H1 (cell line): ENCODE measurements at regions not wholly inside any gene's neighbourhood (a gene's known extent, or its start where the extent isn't known, plus 50 kb on each side); places are given as distances from the start of the nearest gene placed in this dataset.
A peak's percentile ranks its signal among the peaks of the same experiment; 100 is the strongest.

Experiments used
- ASH2L ChIP-seq: fragments of 200-600, 300-600 bp; sonication (generic); IDR thresholded peaks from one replicate; pipeline ENCODE4 v1.7.1; 2017; ENCODE audit warnings: low read length
- BCL11A ChIP-seq, 2 experiments: IDR thresholded peaks; one replicate each; pipeline ENCODE4 v1.6.1; 2011; ENCODE audit warnings: low read depth in 2 of 2, low read length in 2 of 2, mild to moderate bottlenecking in 2 of 2
- CHD1 ChIP-seq: IDR thresholded peaks from 2 replicates; pipeline ENCODE4 v1.6.1; 2012; ENCODE audit warnings: low read depth, low read length, improper control_type of control experiment
- CREB1 ChIP-seq: IDR thresholded peaks from 2 replicates; pipeline ENCODE4 v1.6.1; 2012; ENCODE audit warnings: inconsistent platforms
- EGR1 ChIP-seq: IDR thresholded peaks from 2 replicates; pipeline ENCODE4 v1.6.1; 2011; ENCODE audit warnings: low read depth, low read length, borderline replicate concordance
- FOSL1 ChIP-seq: IDR thresholded peaks from 2 replicates; pipeline ENCODE4 v1.6.1; 2011; ENCODE audit warnings: mild to moderate bottlenecking, low read depth, low read length, moderate library complexity; ENCODE audit not compliant: insufficient read depth
- GTF2F1 ChIP-seq: IDR thresholded peaks from 2 replicates; pipeline ENCODE4 v1.6.1; 2012; ENCODE audit warnings: low read depth, low read length, improper control_type of control experiment, borderline replicate concordance
- HDAC6 ChIP-seq: IDR thresholded peaks from one replicate; pipeline ENCODE4 v1.7.1; 2012; ENCODE audit warnings: low read depth, mild to moderate bottlenecking, inconsistent platforms, low read length, moderate library complexity
- JUN ChIP-seq: IDR thresholded peaks from 2 replicates; pipeline ENCODE4 v1.6.1; 2011; ENCODE audit warnings: low read depth, mild to moderate bottlenecking, improper control_type of control experiment, low read length
- KDM1A ChIP-seq: fragments of 200-600, 300-600 bp; sonication (generic); IDR thresholded peaks from 2 replicates; pipeline ENCODE4 v1.7.1; 2016; ENCODE audit warnings: mild to moderate bottlenecking, low read length, borderline replicate concordance
- KDM4A ChIP-seq: IDR thresholded peaks from one replicate; pipeline ENCODE4 v1.7.1; 2012; ENCODE audit warnings: low read depth, mild to moderate bottlenecking, moderate library complexity, low read length, inconsistent platforms; ENCODE audit not compliant: severe bottlenecking
- MAFK ChIP-seq: IDR thresholded peaks from 2 replicates; pipeline ENCODE4 v1.6.1; 2012; ENCODE audit warnings: low read depth, mild to moderate bottlenecking, improper control_type of control experiment, low read length
- PHF8 ChIP-seq: fragments of 200-600 bp; sonication (generic); conservative IDR thresholded peaks from 2 replicates; pipeline ENCODE4 v1.7.1; 2012; ENCODE audit warnings: low read depth, mild to moderate bottlenecking, inconsistent platforms, low read length, moderate library complexity
- POLR2A ChIP-seq, 2 experiments: IDR thresholded peaks; 1 replicate in 1 of 2; 2 replicates in 1 of 2; pipeline ENCODE4 v1.6.1; 2011; ENCODE audit warnings: low read depth in 2 of 2, low read length in 2 of 2, mild to moderate bottlenecking in 2 of 2; ENCODE audit errors: control extremely low read depth in 1 of 2
- POU5F1 ChIP-seq: IDR thresholded peaks from 2 replicates; pipeline ENCODE4 v1.6.1; 2011; ENCODE audit warnings: low read depth, mild to moderate bottlenecking, low read length, moderate library complexity
- RFX5 ChIP-seq: IDR thresholded peaks from 2 replicates; pipeline ENCODE4 v1.6.1; 2011; ENCODE audit warnings: low read depth, low read length, improper control_type of control experiment, borderline replicate concordance
- SAP30 ChIP-seq: fragments of 300-600 bp; sonication (generic); IDR thresholded peaks from 2 replicates; pipeline ENCODE4 v1.7.1; 2012; ENCODE audit warnings: low read length, moderate library complexity, mild to moderate bottlenecking, inconsistent platforms; ENCODE audit not compliant: insufficient read depth, insufficient replicate concordance
- SIN3A ChIP-seq, 2 experiments: IDR thresholded peaks in 1 of 2; conservative IDR thresholded peaks in 1 of 2; 2 replicates each; pipeline ENCODE4 v1.6.1; 2011 to 2012; ENCODE audit warnings: low read length in 2 of 2, improper control_type of control experiment in 1 of 2, low read depth in 1 of 2, mild to moderate bottlenecking in 1 of 2
- SIX5 ChIP-seq: IDR thresholded peaks from 2 replicates; pipeline ENCODE4 v1.6.1; 2011; ENCODE audit warnings: mild to moderate bottlenecking, low read depth, low read length
- SP2 ChIP-seq: IDR thresholded peaks from 2 replicates; pipeline ENCODE4 v1.6.1; 2012; ENCODE audit warnings: mild to moderate bottlenecking, low read length, inconsistent platforms
- SUZ12 ChIP-seq: fragments of 200-600 bp; sonication (generic); IDR thresholded peaks from 2 replicates; pipeline ENCODE4 v1.6.1; 2012; ENCODE audit warnings: mild to moderate bottlenecking, inconsistent platforms, low read length, moderate library complexity, mixed read lengths
- TAF1 ChIP-seq: IDR thresholded peaks from 2 replicates; pipeline ENCODE4 v1.6.1; 2011; ENCODE audit warnings: mild to moderate bottlenecking, low read depth, low read length
- ZNF274 ChIP-seq: IDR thresholded peaks from 2 replicates; pipeline ENCODE4 v1.7.0; 2012; ENCODE audit warnings: low read length, borderline replicate concordance; ENCODE audit errors: extremely low read depth
- TF ChIP-seq, protein P1 (sequence below): IDR thresholded peaks from 2 replicates; pipeline ENCODE4 v1.6.1; 2011; ENCODE audit warnings: low read length, improper control_type of control experiment
- TF ChIP-seq, protein P2 (sequence below): IDR thresholded peaks from 2 replicates; pipeline ENCODE4 v1.6.1; 2012; ENCODE audit warnings: inconsistent platforms
- TF ChIP-seq, protein P3 (sequence below): IDR thresholded peaks from 2 replicates; pipeline ENCODE4 v1.6.1; 2012; ENCODE audit warnings: inconsistent platforms

DNA sequence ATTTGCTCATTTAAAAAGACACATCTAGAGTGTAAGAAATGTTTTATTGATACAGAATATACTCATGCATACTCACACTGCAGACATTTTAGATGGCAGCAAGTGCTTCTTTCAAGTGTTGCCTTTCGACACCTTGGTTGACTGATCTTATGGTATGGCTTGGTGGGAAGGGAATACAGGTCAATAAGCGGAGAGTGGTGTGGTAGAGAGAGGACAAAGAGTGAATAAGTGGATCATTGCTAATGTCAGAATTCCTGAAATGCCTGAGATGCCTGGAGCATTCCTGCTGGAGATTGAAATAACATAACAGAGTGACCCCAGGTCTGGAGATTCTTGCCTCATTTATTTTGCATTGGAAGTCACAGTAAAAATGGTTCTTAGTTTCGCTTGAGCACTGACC is 76.7 kb downstream of the RND3 start (continued):
- TF ChIP-seq BCL11A (IDR thresholded peaks at IDR 0.05; ENCODE audit: low read depth in 2 of 2, low read length in 2 of 2) (peak in 1 of 2 experiments; percentile 68), SIX5 (no peak), ASH2L (no peak), POU5F1 (no peak), KDM1A (no peak), SIN3A (conservative IDR thresholded peaks at IDR 0.05 in 1 of 2, IDR thresholded peaks at IDR 0.05 in 1 of 2; ENCODE audit: low read depth in 1 of 2, low read length in 2 of 2) (peak in 1 of 2 experiments; percentile 52; a peak in 1 of 4 replicates), JUN (no peak), SP2 (no peak), KDM4A (peak; percentile 32), CHD1 (no peak), PHF8 (no peak), POLR2A (IDR thresholded peaks at IDR 0.05; ENCODE audit: control extremely low read depth in 1 of 2, low read depth in 2 of 2, low read length in 2 of 2) (no peak), GTF2F1 (no peak), EGR1 (no peak), HDAC6 (no peak), SAP30 (no peak), CREB1 (no peak), RFX5 (no peak), FOSL1 (no peak), MAFK (no peak), SUZ12 (no peak), ZNF274 (no peak), TAF1 (0 out of 2 replicates have a peak, but pooled peaks have one; percentile 13)
- TF ChIP-seq, protein P1, sequence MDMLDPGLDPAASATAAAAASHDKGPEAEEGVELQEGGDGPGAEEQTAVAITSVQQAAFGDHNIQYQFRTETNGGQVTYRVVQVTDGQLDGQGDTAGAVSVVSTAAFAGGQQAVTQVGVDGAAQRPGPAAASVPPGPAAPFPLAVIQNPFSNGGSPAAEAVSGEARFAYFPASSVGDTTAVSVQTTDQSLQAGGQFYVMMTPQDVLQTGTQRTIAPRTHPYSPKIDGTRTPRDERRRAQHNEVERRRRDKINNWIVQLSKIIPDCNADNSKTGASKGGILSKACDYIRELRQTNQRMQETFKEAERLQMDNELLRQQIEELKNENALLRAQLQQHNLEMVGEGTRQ: no peak
- TF ChIP-seq, protein P2, sequence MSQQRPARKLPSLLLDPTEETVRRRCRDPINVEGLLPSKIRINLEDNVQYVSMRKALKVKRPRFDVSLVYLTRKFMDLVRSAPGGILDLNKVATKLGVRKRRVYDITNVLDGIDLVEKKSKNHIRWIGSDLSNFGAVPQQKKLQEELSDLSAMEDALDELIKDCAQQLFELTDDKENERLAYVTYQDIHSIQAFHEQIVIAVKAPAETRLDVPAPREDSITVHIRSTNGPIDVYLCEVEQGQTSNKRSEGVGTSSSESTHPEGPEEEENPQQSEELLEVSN: peak; percentile 84
- TF ChIP-seq, protein P3, sequence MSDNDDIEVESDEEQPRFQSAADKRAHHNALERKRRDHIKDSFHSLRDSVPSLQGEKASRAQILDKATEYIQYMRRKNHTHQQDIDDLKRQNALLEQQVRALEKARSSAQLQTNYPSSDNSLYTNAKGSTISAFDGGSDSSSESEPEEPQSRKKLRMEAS: peak; percentile 78
